PC-3 (cell line): ENCODE measurements at regions not wholly inside any gene's neighbourhood (a gene's known extent, or its start where the extent isn't known, plus 50 kb on each side); places are given as distances from the start of the nearest gene placed in this dataset.
A peak's percentile ranks its signal among the peaks of the same experiment; 100 is the strongest.

Source experiments
- ATAC-seq: fragments of 200-7000 bp; cut with Tn5 transposase; 2 replicates; pipeline ENCODE4 v1.9.1; 2020; ENCODE audit warnings: mild to moderate bottlenecking, moderate library complexity
- BruUV-seq: library from RNA; stranded (reverse); fragments of 400-500 nt; replicated peaks from 2 replicates; lab custom pipeline; 2021; lab: Mats Ljungman, UMichigan
- CTCF ChIA-PET: fragments of 300-600 bp; sonication (Branson Sonifier 250); formaldehyde crosslinking; loops from one replicate; lab custom pipeline; 2022; ENCODE audit warnings: antibody characterized with exemption; lab: Charles Lee
- POLR2A ChIA-PET: fragments of 300-600 bp; sonication (Branson Sonifier 250); formaldehyde crosslinking; loops from one replicate; lab custom pipeline; 2022; ENCODE audit warnings: antibody characterized with exemption; ENCODE audit not compliant: unreplicated experiment; lab: Charles Lee
- DNase-seq: peaks from one replicate; pipeline ENCODE4 v3.0.0-alpha.2; 2015
- H2AFZ ChIP-seq: fragments of 300-600 bp; sonication (generic); 2 replicates; pipeline ENCODE4 v1.6.0; 2016; ENCODE audit warnings: antibody characterized with exemption, low read length
- H3F3A ChIP-seq: fragments of 300-600 bp; sonication (generic); one replicate; pipeline ENCODE4 v1.6.0; 2017; ENCODE audit warnings: antibody characterized with exemption, low read length, control low read depth, mild to moderate bottlenecking; ENCODE audit not compliant: unreplicated experiment
- H3K27ac ChIP-seq: fragments of 300-600 bp; sonication (generic); 2 replicates; pipeline ENCODE4 v1.5.1; 2016; ENCODE audit warnings: mild to moderate bottlenecking, low read length
- H3K27me3 ChIP-seq: fragments of 300-600 bp; sonication (generic); 2 replicates; pipeline ENCODE4 v1.6.1; 2016; ENCODE audit warnings: low read length, mixed read lengths
- H3K36me3 ChIP-seq: fragments of 300-600 bp; sonication (generic); 2 replicates; pipeline ENCODE4 v1.6.1; 2016; ENCODE audit warnings: low read depth, mixed run types, low read length, mixed read lengths
- H3K4me1 ChIP-seq: fragments of 300-600 bp; sonication (generic); 2 replicates; pipeline ENCODE4 v1.5.1; 2016; ENCODE audit warnings: low read length; ENCODE audit not compliant: insufficient read depth
- H3K4me2 ChIP-seq: fragments of 300-600 bp; sonication (generic); 2 replicates; pipeline ENCODE4 v1.6.0; 2016; ENCODE audit warnings: low read length
- H3K4me3 ChIP-seq: fragments of 300-600 bp; sonication (generic); 2 replicates; pipeline ENCODE4 v1.5.1; 2016; ENCODE audit warnings: mild to moderate bottlenecking, low read length, mixed read lengths
- H3K79me2 ChIP-seq: fragments of 300-600 bp; sonication (generic); 2 replicates; pipeline ENCODE4 v1.6.1; 2017; ENCODE audit warnings: low read length, mixed read lengths
- H3K9ac ChIP-seq: fragments of 300-600 bp; sonication (generic); 2 replicates; pipeline ENCODE4 v1.6.0; 2016; ENCODE audit warnings: mild to moderate bottlenecking, low read length
- H3K9me2 ChIP-seq: fragments of 300-600 bp; sonication (generic); replicated peaks from 2 replicates; pipeline ENCODE4 v1.6.1; 2016; ENCODE audit warnings: mixed run types, low read length, mixed read lengths
- H3K9me3 ChIP-seq: fragments of 300-600 bp; sonication (generic); 2 replicates; pipeline ENCODE4 v1.6.1; 2016; ENCODE audit warnings: low read length, mixed read lengths
- H4K20me1 ChIP-seq: fragments of 300-600 bp; sonication (generic); 2 replicates; pipeline ENCODE4 v1.6.1; 2016; ENCODE audit warnings: low read length, mixed read lengths
- EZH2 ChIP-seq: fragments of 300-600 bp; sonication (generic); IDR thresholded peaks from one replicate; pipeline ENCODE4 v1.6.1; 2017; ENCODE audit warnings: antibody characterized with exemption, mild to moderate bottlenecking, low read length; ENCODE audit not compliant: unreplicated experiment
- EZH2phosphoT487 ChIP-seq: fragments of 300-600 bp; sonication (generic); IDR thresholded peaks from 2 replicates; pipeline ENCODE4 v1.6.1; 2018; ENCODE audit warnings: mild to moderate bottlenecking, antibody characterized with exemption, low read length, borderline replicate concordance
- intact Hi-C: fragments of 100-400 bp; cut with micrococcal nuclease; formaldehyde crosslinking; loops from 2 replicates; pipeline ENCODE4 v1.9.0; 2023
- TF ChIP-seq, protein P1 (sequence below): fragments of 300-600 bp; sonication (generic); conservative IDR thresholded peaks from 2 replicates; pipeline ENCODE4 v1.5.1; 2017; ENCODE audit warnings: antibody characterized with exemption, low read depth, mild to moderate bottlenecking, low read length

DNA sequence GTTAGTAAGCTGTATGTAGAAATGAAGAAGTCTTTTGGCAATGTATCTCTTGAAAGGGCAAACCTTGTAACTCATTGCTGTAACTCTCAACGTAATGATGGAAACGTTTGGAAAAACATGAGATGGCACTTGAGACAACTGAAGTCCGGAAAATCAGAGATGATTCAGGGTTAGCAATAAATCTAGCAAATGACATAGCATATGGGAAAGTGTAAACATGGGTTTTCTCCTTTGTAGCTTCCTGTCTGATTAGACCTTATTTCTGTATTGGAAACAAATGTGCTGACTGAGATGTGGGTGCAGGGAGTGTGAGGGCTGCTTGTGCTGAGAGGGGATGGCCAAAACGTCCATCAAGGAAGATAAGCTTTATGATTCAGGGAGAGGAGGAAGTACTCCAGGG, 110.7 kb upstream of the FAM20A start:
- no peak overlapping the region; the same call in 1 of the 2 replicates for H3K9ac ChIP-seq
- intact Hi-C loops = no loop called here
- H3K27ac ChIP-seq = peak overlapping the region; percentile 46
- no peak overlapping the region for H3K4me3 ChIP-seq
- no peaks in the 10 kb centered on the region for H4K20me1 ChIP-seq
- peaks cover 21% of the 10 kb centered on the region for H3K27me3 ChIP-seq
- H3K79me2 ChIP-seq = no peaks in the 10 kb centered on the region
- no peaks in the 10 kb centered on the region for H3K36me3 ChIP-seq
- peak overlapping the region; percentile 17; the same call in 1 of the 2 replicates for H3K4me2 ChIP-seq
- ATAC-seq (peak; percentile 90), DNase-seq (peak; percentile 58)
- peaks cover 13% of the 10 kb centered on the region; the same call in 1 of the 2 replicates for H3K4me1 ChIP-seq
- POLR2A ChIA-PET = no interaction called here
- no peaks in the 10 kb centered on the region for H3F3A ChIP-seq
- CTCF ChIA-PET = no interaction called here
- BruUV-seq = no TSS peak
- no peak overlapping the region for H2AFZ ChIP-seq
- no peaks in the 10 kb centered on the region for H3K9me3 ChIP-seq
- TF ChIP-seq, protein P1, sequence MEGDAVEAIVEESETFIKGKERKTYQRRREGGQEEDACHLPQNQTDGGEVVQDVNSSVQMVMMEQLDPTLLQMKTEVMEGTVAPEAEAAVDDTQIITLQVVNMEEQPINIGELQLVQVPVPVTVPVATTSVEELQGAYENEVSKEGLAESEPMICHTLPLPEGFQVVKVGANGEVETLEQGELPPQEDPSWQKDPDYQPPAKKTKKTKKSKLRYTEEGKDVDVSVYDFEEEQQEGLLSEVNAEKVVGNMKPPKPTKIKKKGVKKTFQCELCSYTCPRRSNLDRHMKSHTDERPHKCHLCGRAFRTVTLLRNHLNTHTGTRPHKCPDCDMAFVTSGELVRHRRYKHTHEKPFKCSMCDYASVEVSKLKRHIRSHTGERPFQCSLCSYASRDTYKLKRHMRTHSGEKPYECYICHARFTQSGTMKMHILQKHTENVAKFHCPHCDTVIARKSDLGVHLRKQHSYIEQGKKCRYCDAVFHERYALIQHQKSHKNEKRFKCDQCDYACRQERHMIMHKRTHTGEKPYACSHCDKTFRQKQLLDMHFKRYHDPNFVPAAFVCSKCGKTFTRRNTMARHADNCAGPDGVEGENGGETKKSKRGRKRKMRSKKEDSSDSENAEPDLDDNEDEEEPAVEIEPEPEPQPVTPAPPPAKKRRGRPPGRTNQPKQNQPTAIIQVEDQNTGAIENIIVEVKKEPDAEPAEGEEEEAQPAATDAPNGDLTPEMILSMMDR = no peak
- no peak for TF ChIP-seq EZH2
- no peak for TF ChIP-seq EZH2phosphoT487
- no peaks in the 10 kb centered on the region; the same call in 1 of the 2 replicates for H3K9me2 ChIP-seq

DNA sequence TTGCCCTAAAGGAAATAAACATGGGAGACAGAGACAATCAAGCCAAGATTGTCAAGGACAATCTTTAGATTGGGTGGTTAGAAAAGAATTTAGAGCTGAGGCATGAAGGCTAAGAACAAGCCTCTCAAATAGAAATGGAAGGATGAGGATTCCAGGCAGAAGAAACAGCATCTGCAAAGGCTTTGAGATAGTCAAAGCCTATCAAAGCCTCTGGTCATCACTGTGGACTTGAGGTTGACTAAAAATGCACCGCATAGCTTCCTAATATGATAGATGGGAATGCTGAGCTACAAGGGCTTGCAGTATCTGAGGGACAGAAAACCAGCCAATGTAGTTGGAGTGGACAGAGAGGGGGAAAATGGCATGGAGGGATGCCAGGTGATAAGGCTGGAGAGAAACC, 109.8 kb upstream of the FAM20A start:
- Histone ChIP-seq H3K36me3 (no peaks in the 10 kb centered on the region), H2AFZ (no peak overlapping the region), H3K9me2 (no peaks in the 10 kb centered on the region; the same call in 1 of the 2 replicates), H3K4me3 (no peak overlapping the region), H3K9me3 (no peaks in the 10 kb centered on the region), H4K20me1 (no peaks in the 10 kb centered on the region), H3K4me2 (no peak overlapping the region), H3K4me1 (peaks cover 13% of the 10 kb centered on the region; the same call in 1 of the 2 replicates), H3F3A (no peaks in the 10 kb centered on the region), H3K9ac (no peak overlapping the region), H3K79me2 (no peaks in the 10 kb centered on the region), H3K27me3 (peaks cover 21% of the 10 kb centered on the region), H3K27ac (no peak overlapping the region)
- ChIA-PET POLR2A (no interaction called here), CTCF (no interaction called here)
- DNase-seq (no peak), ATAC-seq (no peak)
- BruUV-seq = no TSS peak
- TF ChIP-seq, protein P1 = no peak
- no peak for TF ChIP-seq EZH2
- TF ChIP-seq EZH2phosphoT487 = no peak
- intact Hi-C loops = no loop called here

DNA sequence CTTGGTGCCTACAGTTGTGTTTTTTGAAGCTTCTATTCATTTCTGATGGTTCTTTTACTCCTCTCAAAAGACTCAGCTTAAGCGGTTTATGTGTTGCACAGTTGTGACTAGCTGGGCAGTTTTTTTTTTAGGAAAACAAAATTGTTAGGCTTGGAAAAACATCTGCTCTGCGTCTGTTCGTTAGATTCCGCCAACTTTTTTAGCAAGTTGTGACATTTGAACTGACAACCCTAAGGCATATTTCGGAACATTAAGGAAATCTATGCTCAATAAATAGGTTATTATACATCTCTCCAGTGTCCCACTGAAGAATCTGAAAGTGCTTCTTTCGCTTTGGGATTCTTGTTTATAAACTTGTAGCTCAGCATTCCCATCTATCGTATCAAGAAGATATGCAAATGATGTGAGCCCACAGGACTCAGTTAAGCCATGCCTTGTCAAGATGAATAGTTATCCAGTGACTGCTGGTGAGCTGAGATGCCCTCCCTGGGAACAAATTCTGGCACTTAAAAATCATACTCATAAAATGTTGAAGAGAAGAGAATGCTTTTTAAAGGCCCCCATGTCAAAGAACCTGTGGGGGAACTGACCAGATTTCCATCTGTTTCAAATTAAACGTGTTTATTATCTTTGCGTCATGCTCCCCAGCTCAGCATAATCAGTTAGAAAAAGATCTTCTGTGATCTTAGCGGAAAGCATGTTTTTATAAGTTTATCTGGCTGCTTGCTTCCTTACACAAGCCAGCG, 109.0 kb upstream of the FAM20A start:
- Histone ChIP-seq H3K9ac (no peak overlapping the region), H4K20me1 (no peaks in the 10 kb centered on the region), H3F3A (no peaks in the 10 kb centered on the region), H3K4me3 (no peak overlapping the region), H3K4me2 (no peak overlapping the region), H3K27ac (no peak overlapping the region), H3K9me3 (no peaks in the 10 kb centered on the region), H3K9me2 (no peaks in the 10 kb centered on the region; the same call in 1 of the 2 replicates), H2AFZ (no peak overlapping the region), H3K27me3 (peaks cover 21% of the 10 kb centered on the region), H3K79me2 (no peaks in the 10 kb centered on the region), H3K4me1 (peaks cover 13% of the 10 kb centered on the region; the same call in 1 of the 2 replicates), H3K36me3 (no peaks in the 10 kb centered on the region)
- CTCF ChIA-PET = no interaction called here
- TF ChIP-seq, protein P1 = no peak
- no peak for TF ChIP-seq EZH2phosphoT487
- TF ChIP-seq EZH2 = no peak
- POLR2A ChIA-PET = no interaction called here
- ATAC-seq (no peak), DNase-seq (no peak)
- intact Hi-C loops = no loop called here
- no TSS peak for BruUV-seq
